HG03378 (cell line): ENCODE measurements at regions not wholly inside any gene's neighbourhood (a gene's known extent, or its start where the extent isn't known, plus 50 kb on each side); places are given as distances from the start of the nearest gene placed in this dataset.
"Not testable (repeated sequence)": the region's sequence is repeated elsewhere in the genome, so short reads cannot be mapped to it uniquely, and the experiment has no call there.

Source experiments
- ATAC-seq: cut with Tn5 transposase; IDR thresholded peaks from one replicate; pipeline ENCODE4 v1.9.1; 2021; ENCODE audit warnings: mild to moderate bottlenecking, moderate library complexity; ENCODE audit not compliant: unreplicated experiment

- no peak for ATAC-seq
These were observed 52.8 kb upstream of the VWDE start for GRCh38 chr7:12456506-12456905.

- peak; percentile 100 for ATAC-seq
These were observed 55.0 kb upstream of the VWDE start for GRCh38 chr7:12458520-12459131.

GRCh38 chr7:12467837-12468236 lies 64.2 kb upstream of the VWDE start:
- ATAC-seq: no peak

- no peak for ATAC-seq
These were observed 65.9 kb upstream of the VWDE start for GRCh38 chr7:12469568-12469967.

GRCh38 chr7:12470930-12471329 lies 67.3 kb upstream of the VWDE start:
- ATAC-seq: no peak

GRCh38 chr7:12474035-12474434 lies 70.4 kb upstream of the VWDE start:
- ATAC-seq: no peak

GRCh38 chr7:12475362-12476063 lies 71.8 kb upstream of the VWDE start:
- no peak for ATAC-seq

- ATAC-seq: no peak
These were observed 74.0 kb upstream of the VWDE start for GRCh38 chr7:12477620-12478019.

- peak; percentile 95 for ATAC-seq
These were observed 78.1 kb upstream of the VWDE start for GRCh38 chr7:12481722-12482121.

GRCh38 chr7:12485845-12486244 lies 82.2 kb upstream of the VWDE start:
- no peak for ATAC-seq

GRCh38 chr7:12488341-12488740 lies 82.2 kb upstream of the SCIN start:
- ATAC-seq: no peak

- ATAC-seq: peak; percentile 77
These were observed 80.3 kb upstream of the SCIN start for GRCh38 chr7:12490107-12490688.

GRCh38 chr7:12490940-12491339 lies 79.6 kb upstream of the SCIN start:
- no peak for ATAC-seq

- ATAC-seq: no peak
These were observed 79.0 kb upstream of the SCIN start for GRCh38 chr7:12491526-12491925.

- no peak for ATAC-seq
These were observed 77.1 kb upstream of the SCIN start for GRCh38 chr7:12493407-12493806.

- ATAC-seq: no peak
These were observed 76.4 kb upstream of the SCIN start for GRCh38 chr7:12493863-12494686.

GRCh38 chr7:12494687-12495024 lies 75.9 kb upstream of the SCIN start:
- no peak for ATAC-seq

- ATAC-seq: not testable (repeated sequence)
These were observed 73.4 kb upstream of the SCIN start for GRCh38 chr7:12496901-12497674.

GRCh38 chr7:12504149-12504548 lies 66.4 kb upstream of the SCIN start:
- peak; percentile 68 for ATAC-seq

- no peak for ATAC-seq
These were observed 62.5 kb upstream of the SCIN start for GRCh38 chr7:12508005-12508404.

GRCh38 chr7:12508554-12508953 lies 62.0 kb upstream of the SCIN start:
- no peak for ATAC-seq
